Body of pancreas (tissue), 4 donors: ENCODE measurements at regions not wholly inside any gene's neighbourhood (a gene's known extent, or its start where the extent isn't known, plus 50 kb on each side); places are given as distances from the start of the nearest gene placed in this dataset.

Experiments
- ATAC-seq: fragments of 150-250 bp; one replicate; pipeline ENCODE4 v1.9.1; 2016
- DNase-seq, 4 donors: peaks; one replicate each; pipeline ENCODE4 v3.0.0-alpha.2; 2019
- H3K27ac ChIP-seq, 4 donors: fragments of 200-600 bp; sonication (generic); 1 replicate in 3 of 4; 2 replicates in 1 of 4; pipeline versions ENCODE4 v1.5.1 to v1.6.1; 2016 to 2019; ENCODE audit warnings: mild to moderate bottlenecking in 1 of 4, mixed read lengths in 1 of 4, moderate library complexity in 1 of 4
- H3K27me3 ChIP-seq, 2 donors: fragments of 200-600 bp; sonication (generic); one replicate each; pipeline ENCODE4 v1.6.0; 2016; ENCODE audit warnings: mild to moderate bottlenecking in 1 of 2
- H3K36me3 ChIP-seq, 2 donors: fragments of 200-600 bp; sonication (generic); replicated peaks in 1 of 2; 2 replicates each; pipeline ENCODE4 v1.5.1; 2016; ENCODE audit warnings: low read depth in 2 of 2; ENCODE audit not compliant: insufficient read depth in 1 of 2
- H3K4me1 ChIP-seq: fragments of 200-600 bp; sonication (generic); one replicate; pipeline ENCODE4 v1.6.0; 2016
- H3K4me3 ChIP-seq, 2 donors: fragments of 200-600 bp; sonication (generic); 1 replicate in 1 of 2; 2 replicates in 1 of 2; pipeline ENCODE4 v1.5.1; 2016 to 2019
- H3K9me3 ChIP-seq, 3 donors: fragments of 200-600 bp; sonication (generic); 1 replicate in 2 of 3; 2 replicates in 1 of 3; pipeline ENCODE4 v1.5.1; 2016
- POLR2A ChIP-seq, 3 donors: fragments of 450-650 bp; IDR thresholded peaks; one replicate each; pipeline ENCODE4 v1.6.1; 2016; ENCODE audit warnings: antibody characterized with exemption in 3 of 3, mild to moderate bottlenecking in 2 of 3
- WGBS, 2 donors: methylation state at CpG; one replicate each; pipeline ENCODE4 v1.1.5; 2017; 5-methylcytosine and 5-hydroxymethylcytosine counted together
- intact Hi-C: fragments of 100-400 bp; cut with DNase I; formaldehyde crosslinking; loops from one replicate; pipeline ENCODE4 v1.15.1; 2023
- TF ChIP-seq, protein P1 (sequence below), 7 experiments: fragments of 450-650 bp in 4 of 7; fragments of 200-600 bp in 3 of 7; sonication (generic) in 3 of 7; IDR thresholded peaks; one replicate each; pipeline ENCODE4 v1.5.1; 2016 to 2019; ENCODE audit warnings: antibody characterized with exemption in 7 of 7

DNA sequence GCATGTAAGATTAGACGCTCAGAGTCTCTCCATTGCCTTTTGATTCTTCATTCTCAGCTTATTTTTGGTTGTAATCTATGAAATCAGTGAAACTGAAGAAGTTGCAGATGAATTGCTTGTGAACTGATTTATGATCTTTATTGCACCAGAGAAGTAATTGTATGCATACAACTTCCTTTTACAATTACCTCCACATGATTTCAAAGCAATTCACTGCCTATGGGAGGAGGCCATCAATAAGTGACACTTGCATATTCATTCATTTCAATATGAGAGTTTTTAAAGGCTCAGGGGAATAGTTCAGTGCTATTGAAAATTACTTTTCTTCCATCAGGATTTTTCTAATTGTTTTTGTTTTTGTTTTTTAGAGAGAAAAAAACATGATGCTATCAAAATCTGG, 222.3 kb downstream of the NKX6-1 start:
- TF ChIP-seq, protein P1, sequence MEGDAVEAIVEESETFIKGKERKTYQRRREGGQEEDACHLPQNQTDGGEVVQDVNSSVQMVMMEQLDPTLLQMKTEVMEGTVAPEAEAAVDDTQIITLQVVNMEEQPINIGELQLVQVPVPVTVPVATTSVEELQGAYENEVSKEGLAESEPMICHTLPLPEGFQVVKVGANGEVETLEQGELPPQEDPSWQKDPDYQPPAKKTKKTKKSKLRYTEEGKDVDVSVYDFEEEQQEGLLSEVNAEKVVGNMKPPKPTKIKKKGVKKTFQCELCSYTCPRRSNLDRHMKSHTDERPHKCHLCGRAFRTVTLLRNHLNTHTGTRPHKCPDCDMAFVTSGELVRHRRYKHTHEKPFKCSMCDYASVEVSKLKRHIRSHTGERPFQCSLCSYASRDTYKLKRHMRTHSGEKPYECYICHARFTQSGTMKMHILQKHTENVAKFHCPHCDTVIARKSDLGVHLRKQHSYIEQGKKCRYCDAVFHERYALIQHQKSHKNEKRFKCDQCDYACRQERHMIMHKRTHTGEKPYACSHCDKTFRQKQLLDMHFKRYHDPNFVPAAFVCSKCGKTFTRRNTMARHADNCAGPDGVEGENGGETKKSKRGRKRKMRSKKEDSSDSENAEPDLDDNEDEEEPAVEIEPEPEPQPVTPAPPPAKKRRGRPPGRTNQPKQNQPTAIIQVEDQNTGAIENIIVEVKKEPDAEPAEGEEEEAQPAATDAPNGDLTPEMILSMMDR (IDR thresholded peaks at IDR 0.05), result no peak
- TF ChIP-seq POLR2A (IDR thresholded peaks at IDR 0.05), result no peak
- no peaks in the 10 kb centered on the region for H3K36me3 ChIP-seq
- H3K27me3 ChIP-seq, result no peaks in the 10 kb centered on the region
- DNase-seq (no peak), ATAC-seq (no peak)
- H3K27ac ChIP-seq, result no peak overlapping the region
- no peaks in the 10 kb centered on the region for H3K9me3 ChIP-seq
- H3K4me1 ChIP-seq, result no peaks in the 10 kb centered on the region
- no peak overlapping the region for H3K4me3 ChIP-seq
- intact Hi-C loops, result no loop called here
- 63 to 76% methylated on average over 1 of the region's 1 CpG for WGBS, 2 donors

DNA sequence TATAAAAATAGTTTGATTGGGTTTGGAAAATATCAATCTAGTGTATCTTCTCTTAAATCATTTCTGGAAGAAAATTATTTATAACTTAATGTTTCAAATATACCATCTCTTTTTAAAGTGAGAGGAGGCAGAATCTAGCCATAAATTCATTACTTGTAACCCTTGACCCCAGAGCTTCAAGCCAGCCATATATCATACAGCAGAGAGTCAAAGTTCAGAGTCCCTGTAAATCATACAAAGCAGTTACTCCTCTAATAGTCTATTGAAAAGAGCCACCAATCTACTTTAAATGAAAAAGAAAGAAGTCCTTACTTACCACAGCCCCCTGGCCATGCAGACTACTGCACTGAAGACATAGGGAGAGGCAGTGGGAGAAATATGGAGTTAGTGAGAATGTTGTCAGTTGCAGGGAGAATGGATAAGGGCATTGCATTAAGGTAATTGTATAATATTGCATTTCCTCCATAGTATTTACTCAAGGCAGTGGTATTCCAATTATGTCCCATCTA, 229.5 kb downstream of the NKX6-1 start:
- no peaks in the 10 kb centered on the region for H3K4me1 ChIP-seq
- no peak for DNase-seq
- H3K27me3 ChIP-seq, result no peaks in the 10 kb centered on the region
- H3K36me3 ChIP-seq, result no peaks in the 10 kb centered on the region
- no peaks in the 10 kb centered on the region for H3K9me3 ChIP-seq
- H3K27ac ChIP-seq, result no peak overlapping the region
- no peak for ATAC-seq
- no peak for TF ChIP-seq POLR2A (IDR thresholded peaks at IDR 0.05)
- TF ChIP-seq, protein P1 (IDR thresholded peaks at IDR 0.05), result no peak
- intact Hi-C loops, result no loop called here
- no peak overlapping the region for H3K4me3 ChIP-seq

GRCh38 chr4:84264652-84265051, 234.4 kb downstream of the NKX6-1 start:
- Histone ChIP-seq H3K9me3 (peaks cover 0 to 6% (median 0%) of the 10 kb centered on the region in 3 donors), H3K4me1 (no peaks in the 10 kb centered on the region), H3K36me3 (no peaks in the 10 kb centered on the region), H3K4me3 (no peak overlapping the region), H3K27me3 (no peaks in the 10 kb centered on the region), H3K27ac (no peak overlapping the region)
- intact Hi-C loops, result no loop called here
- no peak for DNase-seq
- ATAC-seq, result no peak
- TF ChIP-seq, protein P1 (IDR thresholded peaks at IDR 0.05), result no peak
- TF ChIP-seq POLR2A (IDR thresholded peaks at IDR 0.05), result no peak

DNA sequence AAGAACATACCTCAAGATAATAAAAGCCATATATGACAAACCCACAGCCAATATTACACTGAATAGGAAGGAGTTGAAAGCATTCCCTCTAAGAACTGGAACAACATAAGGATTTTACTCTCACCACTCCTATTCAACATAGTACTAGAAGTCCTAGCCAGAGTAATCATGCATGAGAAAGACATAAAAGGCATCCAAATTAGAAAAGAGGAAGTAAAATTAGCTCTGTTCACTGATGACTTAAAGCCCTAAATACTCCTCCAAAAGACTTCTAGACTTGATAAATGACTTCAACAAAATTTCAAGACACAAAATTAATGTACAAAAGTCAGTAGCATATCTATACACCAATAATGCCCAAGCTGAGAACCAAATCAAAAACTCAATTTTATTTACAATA, 235.7 kb downstream of the NKX6-1 start:
- H3K4me3 ChIP-seq, result no peak overlapping the region
- ATAC-seq, result no peak
- no peaks in the 10 kb centered on the region for H3K36me3 ChIP-seq
- H3K27ac ChIP-seq, result no peak overlapping the region
- peaks cover 0 to 6% (median 0%) of the 10 kb centered on the region in 3 donors for H3K9me3 ChIP-seq
- intact Hi-C loops, result no loop called here
- H3K27me3 ChIP-seq, result no peaks in the 10 kb centered on the region
- H3K4me1 ChIP-seq, result no peaks in the 10 kb centered on the region
- no peak for DNase-seq
- TF ChIP-seq, protein P1 (IDR thresholded peaks at IDR 0.05), result no peak
- TF ChIP-seq POLR2A (IDR thresholded peaks at IDR 0.05), result no peak

GRCh38 chr4:84260495-84260894, 238.6 kb downstream of the NKX6-1 start:
- Histone ChIP-seq H3K9me3 (peaks cover 0 to 6% (median 0%) of the 10 kb centered on the region in 3 donors), H3K4me1 (no peaks in the 10 kb centered on the region), H3K36me3 (no peaks in the 10 kb centered on the region), H3K4me3 (no peak overlapping the region), H3K27ac (no peak overlapping the region), H3K27me3 (no peaks in the 10 kb centered on the region)
- intact Hi-C loops, result no loop called here
- DNase-seq (no peak), ATAC-seq (no peak)
- TF ChIP-seq POLR2A (IDR thresholded peaks at IDR 0.05), result no peak
- TF ChIP-seq, protein P1 (IDR thresholded peaks at IDR 0.05), result no peak
